Bronchial epithelial cell (primary cell): ENCODE measurements at regions not wholly inside any gene's neighbourhood (a gene's known extent, or its start where the extent isn't known, plus 50 kb on each side); places are given as distances from the start of the nearest gene placed in this dataset.

Experiments used
- DNase-seq: peaks from one replicate; pipeline ENCODE4 v3.0.0-alpha.2; 2010; ENCODE audit warnings: low read depth
- FAIRE-seq: peaks from 2 replicates; lab custom pipeline; 2011; peaks lifted over from hg19 to GRCh38; lab: Jason Lieb, UNC
- H3K27me3 ChIP-seq: 2 replicates; pipeline ENCODE4 v1.5.1; 2011; ENCODE audit warnings: low read length; ENCODE audit not compliant: control insufficient read depth, insufficient read depth
- H3K36me3 ChIP-seq: 2 replicates; pipeline ENCODE4 v1.5.1; 2011; ENCODE audit warnings: low read length; ENCODE audit not compliant: control insufficient read depth, insufficient read depth
- H3K4me3 ChIP-seq: 2 replicates; pipeline ENCODE4 v1.5.1; 2011; ENCODE audit warnings: mild to moderate bottlenecking, low read depth, low read length, control low read depth
- TF ChIP-seq, protein P1 (sequence below): IDR thresholded peaks from 2 replicates; pipeline ENCODE4 v1.5.1; 2011; ENCODE audit warnings: mild to moderate bottlenecking, moderate library complexity, low read length, control low read depth, inconsistent platforms; ENCODE audit not compliant: insufficient read depth, severe bottlenecking

DNA sequence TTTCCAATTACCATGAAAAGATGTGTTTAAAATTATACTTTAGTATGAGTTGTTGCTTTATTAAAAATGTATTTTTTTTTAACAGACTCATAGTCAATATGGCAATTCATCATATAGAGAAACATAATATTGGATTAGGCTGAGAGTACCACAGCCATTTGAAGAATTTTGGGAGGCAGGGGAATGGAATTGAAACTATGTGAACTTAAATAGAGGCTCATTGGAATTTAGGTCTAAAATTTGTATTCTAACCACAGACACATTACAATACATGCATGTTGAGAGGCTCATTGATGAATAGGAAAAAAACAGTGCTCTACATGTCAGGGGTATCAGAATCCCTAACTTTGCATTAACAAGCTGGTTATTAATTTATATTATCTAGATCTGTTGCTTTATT, 269.6 kb downstream of the DKK2 start:
- TF ChIP-seq, protein P1, sequence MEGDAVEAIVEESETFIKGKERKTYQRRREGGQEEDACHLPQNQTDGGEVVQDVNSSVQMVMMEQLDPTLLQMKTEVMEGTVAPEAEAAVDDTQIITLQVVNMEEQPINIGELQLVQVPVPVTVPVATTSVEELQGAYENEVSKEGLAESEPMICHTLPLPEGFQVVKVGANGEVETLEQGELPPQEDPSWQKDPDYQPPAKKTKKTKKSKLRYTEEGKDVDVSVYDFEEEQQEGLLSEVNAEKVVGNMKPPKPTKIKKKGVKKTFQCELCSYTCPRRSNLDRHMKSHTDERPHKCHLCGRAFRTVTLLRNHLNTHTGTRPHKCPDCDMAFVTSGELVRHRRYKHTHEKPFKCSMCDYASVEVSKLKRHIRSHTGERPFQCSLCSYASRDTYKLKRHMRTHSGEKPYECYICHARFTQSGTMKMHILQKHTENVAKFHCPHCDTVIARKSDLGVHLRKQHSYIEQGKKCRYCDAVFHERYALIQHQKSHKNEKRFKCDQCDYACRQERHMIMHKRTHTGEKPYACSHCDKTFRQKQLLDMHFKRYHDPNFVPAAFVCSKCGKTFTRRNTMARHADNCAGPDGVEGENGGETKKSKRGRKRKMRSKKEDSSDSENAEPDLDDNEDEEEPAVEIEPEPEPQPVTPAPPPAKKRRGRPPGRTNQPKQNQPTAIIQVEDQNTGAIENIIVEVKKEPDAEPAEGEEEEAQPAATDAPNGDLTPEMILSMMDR: no peak
- H3K36me3 ChIP-seq: no peaks in the 10 kb centered on the region
- no peak overlapping the region for H3K4me3 ChIP-seq
- FAIRE-seq (no peak), DNase-seq (no peak)
- H3K27me3 ChIP-seq: no peaks in the 10 kb centered on the region

- Histone ChIP-seq H3K4me3 (no peak overlapping the region), H3K36me3 (no peaks in the 10 kb centered on the region), H3K27me3 (no peaks in the 10 kb centered on the region)
- TF ChIP-seq, protein P1: no peak
- no peak for DNase-seq
- FAIRE-seq: no peak
Observed at GRCh38 chr4:106764774-106765173, 271.3 kb downstream of the DKK2 start.

GRCh38 chr4:106762666-106763443, 273.3 kb downstream of the DKK2 start:
- no peak for FAIRE-seq
- TF ChIP-seq, protein P1: no peak
- peak; percentile 2 for DNase-seq
- H3K36me3 ChIP-seq: no peaks in the 10 kb centered on the region
- H3K4me3 ChIP-seq: no peak overlapping the region
- H3K27me3 ChIP-seq: no peaks in the 10 kb centered on the region

- Histone ChIP-seq H3K36me3 (no peaks in the 10 kb centered on the region), H3K4me3 (no peak overlapping the region), H3K27me3 (no peaks in the 10 kb centered on the region)
- FAIRE-seq: no peak
- DNase-seq: no peak
- TF ChIP-seq, protein P1: no peak
Observed at GRCh38 chr4:106753426-106753825, 282.7 kb downstream of the DKK2 start.

DNA sequence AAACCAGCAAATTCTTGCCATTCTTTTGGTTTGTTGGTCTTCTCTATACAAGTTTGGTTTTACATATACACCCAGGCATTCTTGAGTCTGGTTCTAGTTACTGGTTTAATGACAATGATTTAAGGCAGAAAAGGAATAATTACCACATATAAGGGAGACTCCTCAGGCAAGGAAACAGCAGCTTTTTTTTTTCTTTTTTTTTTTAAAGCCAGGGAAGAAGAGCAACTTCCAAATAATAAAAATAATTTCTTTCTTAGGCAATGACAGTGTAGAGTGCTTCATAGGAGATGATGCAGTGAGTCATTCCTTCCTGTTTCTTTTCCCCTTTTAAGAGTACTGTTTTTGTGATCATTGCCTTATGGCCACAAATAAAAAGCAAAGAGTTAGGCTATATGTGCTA, 289.7 kb downstream of the DKK2 start:
- TF ChIP-seq, protein P1: no peak
- H3K36me3 ChIP-seq: no peaks in the 10 kb centered on the region
- H3K4me3 ChIP-seq: no peak overlapping the region
- no peaks in the 10 kb centered on the region for H3K27me3 ChIP-seq
- FAIRE-seq: no peak
- peak; percentile 37 for DNase-seq

- no peak overlapping the region for H3K4me3 ChIP-seq
Observed at GRCh38 chr4:106738121-106738520, 298.0 kb downstream of the DKK2 start.

More at GRCh38 chr4:106738121-106738520, 298.0 kb downstream of the DKK2 start:
- TF ChIP-seq, protein P1: no peak
- H3K27me3 ChIP-seq: no peaks in the 10 kb centered on the region
- no peaks in the 10 kb centered on the region for H3K36me3 ChIP-seq
- DNase-seq: no peak
- FAIRE-seq: no peak
